DOHH2 (cell line): ENCODE measurements at regions not wholly inside any gene's neighbourhood (a gene's known extent, or its start where the extent isn't known, plus 50 kb on each side); places are given as distances from the start of the nearest gene placed in this dataset.

ENCODE experiments used
- EZH2phosphoT487 ChIP-seq: fragments of 200-600 bp; sonication (generic); IDR thresholded peaks from 2 replicates; pipeline ENCODE4 v1.6.1; 2017; ENCODE audit warnings: borderline replicate concordance, mild to moderate bottlenecking, antibody characterized with exemption, low read length, moderate library complexity, mixed read lengths
- TF ChIP-seq, protein P1 (sequence below): fragments of 200-600 bp; sonication (generic); IDR thresholded peaks from one replicate; pipeline ENCODE4 v1.5.1; 2014; ENCODE audit warnings: antibody characterized with exemption, mild to moderate bottlenecking, low read depth, low read length; ENCODE audit not compliant: poor library complexity, severe bottlenecking

DNA sequence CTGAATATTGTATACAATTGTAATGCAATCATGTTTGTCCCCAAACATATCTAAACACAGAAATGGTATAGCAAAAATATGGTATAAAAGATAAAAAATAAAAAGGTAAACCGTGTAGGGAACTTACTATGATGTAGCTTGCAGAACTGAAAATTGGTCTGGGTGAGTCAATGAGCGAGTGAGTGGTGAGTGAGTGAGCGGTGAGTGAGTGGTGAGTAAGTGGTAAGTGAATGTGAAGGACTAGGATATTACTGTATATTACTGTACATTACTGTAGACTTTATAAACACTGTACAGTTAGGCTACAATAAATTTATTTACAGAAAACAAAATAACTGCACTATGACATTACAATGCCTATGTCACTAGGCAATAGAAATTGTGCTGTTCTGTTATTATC is 1163.2 kb upstream of the SORCS1 start:
- TF ChIP-seq, protein P1, sequence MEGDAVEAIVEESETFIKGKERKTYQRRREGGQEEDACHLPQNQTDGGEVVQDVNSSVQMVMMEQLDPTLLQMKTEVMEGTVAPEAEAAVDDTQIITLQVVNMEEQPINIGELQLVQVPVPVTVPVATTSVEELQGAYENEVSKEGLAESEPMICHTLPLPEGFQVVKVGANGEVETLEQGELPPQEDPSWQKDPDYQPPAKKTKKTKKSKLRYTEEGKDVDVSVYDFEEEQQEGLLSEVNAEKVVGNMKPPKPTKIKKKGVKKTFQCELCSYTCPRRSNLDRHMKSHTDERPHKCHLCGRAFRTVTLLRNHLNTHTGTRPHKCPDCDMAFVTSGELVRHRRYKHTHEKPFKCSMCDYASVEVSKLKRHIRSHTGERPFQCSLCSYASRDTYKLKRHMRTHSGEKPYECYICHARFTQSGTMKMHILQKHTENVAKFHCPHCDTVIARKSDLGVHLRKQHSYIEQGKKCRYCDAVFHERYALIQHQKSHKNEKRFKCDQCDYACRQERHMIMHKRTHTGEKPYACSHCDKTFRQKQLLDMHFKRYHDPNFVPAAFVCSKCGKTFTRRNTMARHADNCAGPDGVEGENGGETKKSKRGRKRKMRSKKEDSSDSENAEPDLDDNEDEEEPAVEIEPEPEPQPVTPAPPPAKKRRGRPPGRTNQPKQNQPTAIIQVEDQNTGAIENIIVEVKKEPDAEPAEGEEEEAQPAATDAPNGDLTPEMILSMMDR: no peak
- no peak for TF ChIP-seq EZH2phosphoT487
